ENCODE measurements at regions not wholly inside any gene's neighbourhood (a gene's known extent, or its start where the extent isn't known, plus 50 kb on each side); places are given as distances from the start of the nearest gene placed in this dataset.

- TF ChIP-seq CTCF (IDR thresholded peaks at IDR 0.05; ENCODE audit: poor library complexity, severe bottlenecking) (no peak), MXI1 (conservative IDR thresholded peaks at IDR 0.05; ENCODE audit: poor library complexity, severe bottlenecking) (no peak), EZH2 (IDR thresholded peaks at IDR 0.05; ENCODE audit: borderline replicate concordance, insufficient read depth, low read length, poor library complexity, severe bottlenecking) (no peak)
Measured at GRCh38 chr1:187977298-187977697, 1148.5 kb downstream of the PLA2G4A start.
